ENCODE measurements at regions not wholly inside any gene's neighbourhood (a gene's known extent, or its start where the extent isn't known, plus 50 kb on each side); places are given as distances from the start of the nearest gene placed in this dataset.

DNA sequence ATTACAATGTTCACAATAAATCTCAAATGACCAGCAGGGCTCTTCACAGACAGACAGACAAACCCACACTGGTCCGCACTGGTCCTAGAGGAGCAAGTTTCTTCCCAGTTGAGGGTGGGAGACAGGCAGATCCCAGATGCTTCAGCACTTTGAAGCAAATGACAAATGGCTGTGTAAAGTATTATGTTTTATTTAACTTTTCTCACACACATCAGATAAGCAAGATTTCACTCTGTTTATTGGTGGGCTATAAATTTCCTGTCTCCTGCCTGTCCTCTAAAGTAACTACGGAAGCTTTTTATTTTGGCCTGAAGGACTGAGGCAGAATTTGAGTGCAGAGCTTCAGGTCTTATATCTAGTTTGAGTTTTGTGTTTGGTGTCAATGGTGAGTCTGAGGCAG, 174.7 kb upstream of the MTNR1B start:
- no peak for DNase-seq
- Histone ChIP-seq H3K27ac (no peak overlapping the region), H3K4me1 (no peaks in the 10 kb centered on the region), H3K36me3 (no peaks in the 10 kb centered on the region), H3K4me3 (no peak overlapping the region), H3K9me3 (no peaks in the 10 kb centered on the region), H3K27me3 (no peaks in the 10 kb centered on the region)
- no peak for TF ChIP-seq POLR2A (IDR thresholded peaks at IDR 0.05)
- TF ChIP-seq, protein P1, sequence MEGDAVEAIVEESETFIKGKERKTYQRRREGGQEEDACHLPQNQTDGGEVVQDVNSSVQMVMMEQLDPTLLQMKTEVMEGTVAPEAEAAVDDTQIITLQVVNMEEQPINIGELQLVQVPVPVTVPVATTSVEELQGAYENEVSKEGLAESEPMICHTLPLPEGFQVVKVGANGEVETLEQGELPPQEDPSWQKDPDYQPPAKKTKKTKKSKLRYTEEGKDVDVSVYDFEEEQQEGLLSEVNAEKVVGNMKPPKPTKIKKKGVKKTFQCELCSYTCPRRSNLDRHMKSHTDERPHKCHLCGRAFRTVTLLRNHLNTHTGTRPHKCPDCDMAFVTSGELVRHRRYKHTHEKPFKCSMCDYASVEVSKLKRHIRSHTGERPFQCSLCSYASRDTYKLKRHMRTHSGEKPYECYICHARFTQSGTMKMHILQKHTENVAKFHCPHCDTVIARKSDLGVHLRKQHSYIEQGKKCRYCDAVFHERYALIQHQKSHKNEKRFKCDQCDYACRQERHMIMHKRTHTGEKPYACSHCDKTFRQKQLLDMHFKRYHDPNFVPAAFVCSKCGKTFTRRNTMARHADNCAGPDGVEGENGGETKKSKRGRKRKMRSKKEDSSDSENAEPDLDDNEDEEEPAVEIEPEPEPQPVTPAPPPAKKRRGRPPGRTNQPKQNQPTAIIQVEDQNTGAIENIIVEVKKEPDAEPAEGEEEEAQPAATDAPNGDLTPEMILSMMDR (IDR thresholded peaks at IDR 0.05), result no peak

DNA sequence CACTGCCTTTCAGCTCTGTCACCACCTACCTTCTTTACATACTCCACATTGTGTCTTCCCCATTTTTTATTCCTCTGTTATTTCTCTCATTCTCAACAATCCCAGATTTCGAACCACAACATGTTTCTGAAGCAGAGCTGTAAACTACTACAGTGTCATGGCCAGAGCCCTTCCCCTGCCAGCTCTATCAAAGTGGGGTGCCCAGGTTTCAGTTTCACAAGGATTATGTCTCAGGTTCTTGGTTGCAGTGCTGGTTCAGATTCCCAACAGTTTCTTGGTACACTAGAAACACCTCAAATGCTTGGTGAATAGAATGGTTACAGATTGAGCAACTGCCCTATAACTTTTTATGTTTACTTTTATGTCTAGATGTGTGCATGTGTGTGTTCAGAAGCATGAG, 172.7 kb upstream of the MTNR1B start:
- Histone ChIP-seq H3K27ac (no peak overlapping the region), H3K9me3 (no peaks in the 10 kb centered on the region), H3K36me3 (no peaks in the 10 kb centered on the region), H3K4me1 (no peaks in the 10 kb centered on the region), H3K27me3 (no peaks in the 10 kb centered on the region), H3K4me3 (no peak overlapping the region)
- no peak for TF ChIP-seq POLR2A (IDR thresholded peaks at IDR 0.05)
- TF ChIP-seq, protein P1 (IDR thresholded peaks at IDR 0.05), result no peak
- no peak for DNase-seq

DNA sequence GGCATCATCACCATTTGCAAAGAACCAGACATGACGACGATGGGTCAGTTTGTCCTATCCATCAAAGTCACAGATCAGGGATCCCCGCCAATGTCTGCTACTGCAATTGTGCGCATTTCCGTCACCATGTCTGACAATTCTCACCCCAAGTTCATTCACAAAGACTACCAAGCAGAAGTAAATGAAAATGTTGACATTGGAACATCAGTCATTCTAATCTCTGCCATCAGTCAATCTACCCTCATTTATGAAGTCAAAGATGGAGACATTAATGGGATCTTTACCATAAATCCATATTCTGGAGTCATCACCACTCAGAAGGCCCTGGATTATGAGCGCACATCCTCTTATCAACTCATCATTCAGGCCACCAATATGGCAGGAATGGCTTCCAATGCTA, 171.6 kb upstream of the MTNR1B start:
- Histone ChIP-seq H3K27me3 (no peaks in the 10 kb centered on the region), H3K36me3 (no peaks in the 10 kb centered on the region), H3K9me3 (no peaks in the 10 kb centered on the region), H3K27ac (no peak overlapping the region), H3K4me3 (no peak overlapping the region), H3K4me1 (no peaks in the 10 kb centered on the region)
- TF ChIP-seq, protein P1 (IDR thresholded peaks at IDR 0.05), result no peak
- TF ChIP-seq POLR2A (IDR thresholded peaks at IDR 0.05), result no peak
- no peak for DNase-seq

DNA sequence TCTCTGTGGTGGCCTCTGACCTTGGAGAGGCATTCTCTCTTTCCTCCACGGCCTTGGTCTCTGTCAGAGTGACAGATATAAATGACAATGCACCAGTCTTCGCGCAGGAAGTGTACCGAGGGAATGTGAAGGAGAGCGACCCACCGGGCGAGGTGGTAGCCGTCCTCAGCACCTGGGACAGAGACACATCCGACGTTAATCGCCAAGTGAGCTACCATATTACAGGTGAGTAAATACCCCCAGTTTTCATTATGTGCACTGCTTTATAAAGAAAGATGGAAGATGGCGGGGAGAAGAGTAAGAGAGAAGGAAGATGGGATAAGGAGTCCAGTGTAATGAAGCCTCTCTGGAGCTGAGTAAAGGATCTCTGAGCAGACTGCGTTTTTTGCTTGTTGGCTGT, 167.8 kb upstream of the MTNR1B start:
- Histone ChIP-seq H3K4me1 (no peaks in the 10 kb centered on the region), H3K27ac (no peak overlapping the region), H3K27me3 (no peaks in the 10 kb centered on the region), H3K9me3 (no peaks in the 10 kb centered on the region), H3K36me3 (no peaks in the 10 kb centered on the region), H3K4me3 (no peak overlapping the region)
- TF ChIP-seq, protein P1 (IDR thresholded peaks at IDR 0.05), result no peak
- no peak for TF ChIP-seq POLR2A (IDR thresholded peaks at IDR 0.05)
- DNase-seq, result no peak

DNA sequence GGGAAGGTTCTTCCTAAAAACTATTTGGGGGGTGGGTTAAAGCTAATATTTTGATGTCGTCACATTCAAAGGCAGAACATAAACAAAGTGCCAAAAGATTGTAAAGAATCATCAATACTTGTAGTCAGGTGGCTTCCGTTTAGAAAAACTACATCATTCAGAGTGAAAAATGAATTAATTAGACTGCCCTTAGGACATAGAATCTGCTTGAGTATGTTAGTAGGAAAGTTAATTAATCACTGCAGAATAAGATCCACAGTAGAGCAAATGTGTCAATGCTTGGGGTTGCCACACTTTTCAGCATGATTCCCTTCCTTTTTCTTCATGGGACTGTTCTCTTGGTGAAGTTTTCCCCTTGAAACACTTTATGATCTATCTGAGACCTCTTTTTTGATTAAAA, 166.8 kb upstream of the MTNR1B start:
- Histone ChIP-seq H3K4me3 (no peak overlapping the region), H3K36me3 (no peaks in the 10 kb centered on the region), H3K9me3 (no peaks in the 10 kb centered on the region), H3K27ac (no peak overlapping the region), H3K4me1 (no peaks in the 10 kb centered on the region), H3K27me3 (no peaks in the 10 kb centered on the region)
- TF ChIP-seq POLR2A (IDR thresholded peaks at IDR 0.05), result no peak
- TF ChIP-seq, protein P1 (IDR thresholded peaks at IDR 0.05), result no peak
- no peak for DNase-seq

DNA sequence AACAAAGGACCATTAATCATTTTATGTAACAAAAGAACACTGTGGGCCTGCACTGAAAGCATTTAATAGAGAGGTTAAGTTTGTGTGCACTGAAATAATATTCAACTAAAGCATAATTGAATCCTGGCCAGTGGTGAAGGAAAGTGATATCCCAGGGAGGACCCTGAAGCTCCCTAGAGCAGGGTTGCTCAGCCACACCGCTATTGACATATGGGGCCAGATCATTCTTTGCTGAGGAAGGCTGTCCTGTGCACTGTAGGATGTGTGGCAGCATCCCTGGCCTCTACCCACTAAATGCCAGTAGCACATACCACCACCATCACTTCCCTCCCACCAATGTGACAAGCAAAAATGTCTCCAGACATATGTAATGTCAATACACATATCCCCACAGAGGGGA, 166.1 kb upstream of the MTNR1B start:
- DNase-seq, result no peak
- H3K36me3 ChIP-seq, result no peaks in the 10 kb centered on the region
- no peak overlapping the region for H3K4me3 ChIP-seq
- H3K9me3 ChIP-seq, result no peaks in the 10 kb centered on the region
- no peak overlapping the region for H3K27ac ChIP-seq
- no peaks in the 10 kb centered on the region for H3K4me1 ChIP-seq
- TF ChIP-seq POLR2A (IDR thresholded peaks at IDR 0.05), result no peak
- TF ChIP-seq, protein P1 (IDR thresholded peaks at IDR 0.05), result no peak
- no peaks in the 10 kb centered on the region for H3K27me3 ChIP-seq

Measured in Peyer's patch (tissue), 4 donors.